GM19351 (cell line): ENCODE measurements at regions not wholly inside any gene's neighbourhood (a gene's known extent, or its start where the extent isn't known, plus 50 kb on each side); places are given as distances from the start of the nearest gene placed in this dataset.

ENCODE experiments used
- ATAC-seq: cut with Tn5 transposase; IDR thresholded peaks from one replicate; pipeline ENCODE4 v1.9.1; 2021; ENCODE audit warnings: mild to moderate bottlenecking, moderate library complexity; ENCODE audit not compliant: unreplicated experiment

GRCh38 chr2:129721236-129721635, 258.2 kb upstream of the RAB6C start:
- ATAC-seq, result no peak

- no peak for ATAC-seq
Measured at GRCh38 chr2:129721846-129722245, 257.6 kb upstream of the RAB6C start.

- ATAC-seq, result no peak
Measured at GRCh38 chr2:129722306-129723019, 257.0 kb upstream of the RAB6C start.

GRCh38 chr2:129723277-129724020, 256.0 kb upstream of the RAB6C start:
- ATAC-seq, result no peak

- no peak for ATAC-seq
Measured at GRCh38 chr2:129724021-129724757, 255.3 kb upstream of the RAB6C start.

- ATAC-seq, result no peak
Measured at GRCh38 chr2:129726216-129726615, 253.2 kb upstream of the RAB6C start.

- ATAC-seq, result no peak
Measured at GRCh38 chr2:129727286-129727685, 252.2 kb upstream of the RAB6C start.

GRCh38 chr2:129728035-129728972, 251.2 kb upstream of the RAB6C start:
- no peak for ATAC-seq

GRCh38 chr2:129729011-129729410, 250.5 kb upstream of the RAB6C start:
- ATAC-seq, result no peak

- ATAC-seq, result no peak
Measured at GRCh38 chr2:129729646-129730045, 249.8 kb upstream of the RAB6C start.

- ATAC-seq, result no peak
Measured at GRCh38 chr2:129730979-129731378, 248.5 kb upstream of the RAB6C start.

- no peak for ATAC-seq
Measured at GRCh38 chr2:129731907-129732629, 247.4 kb upstream of the RAB6C start.

- no peak for ATAC-seq
Measured at GRCh38 chr2:129732630-129733026, 246.8 kb upstream of the RAB6C start.

- no peak for ATAC-seq
Measured at GRCh38 chr2:129733041-129733440, 246.4 kb upstream of the RAB6C start.

GRCh38 chr2:129733579-129733978, 245.9 kb upstream of the RAB6C start:
- ATAC-seq, result no peak

- ATAC-seq, result no peak
Measured at GRCh38 chr2:129734343-129735034, 245.0 kb upstream of the RAB6C start.

- ATAC-seq, result no peak
Measured at GRCh38 chr2:129735576-129735975, 243.9 kb upstream of the RAB6C start.

- ATAC-seq, result no peak
Measured at GRCh38 chr2:129737660-129738527, 241.6 kb upstream of the RAB6C start.
